BE2C (cell line): ENCODE measurements at regions not wholly inside any gene's neighbourhood (a gene's known extent, or its start where the extent isn't known, plus 50 kb on each side); places are given as distances from the start of the nearest gene placed in this dataset.

Experiments
- DNase-seq: peaks from one replicate; pipeline ENCODE4 v3.0.0-alpha.2; 2020
- H3K27me3 ChIP-seq: fragments of 250-450 bp; sonication (Bioruptor Pico); 2 replicates; pipeline ENCODE4 v1.5.1; 2020; ENCODE audit warnings: mild to moderate bottlenecking
- H3K36me3 ChIP-seq: fragments of 250-450 bp; sonication (Bioruptor Pico); 2 replicates; pipeline ENCODE4 v1.5.1; 2020; ENCODE audit warnings: mild to moderate bottlenecking
- H3K4me1 ChIP-seq: fragments of 250-450 bp; sonication (Bioruptor Pico); 2 replicates; pipeline ENCODE4 v1.5.1; 2020
- H3K4me3 ChIP-seq: 2 replicates; pipeline ENCODE4 v1.5.1; 2011; ENCODE audit warnings: low read depth, low read length
- H3K9me3 ChIP-seq: fragments of 250-450 bp; sonication (Bioruptor Pico); 2 replicates; pipeline ENCODE4 v1.5.1; 2020
- TF ChIP-seq, protein P1 (sequence below): IDR thresholded peaks from 2 replicates; pipeline ENCODE4 v1.5.1; 2012; ENCODE audit warnings: mild to moderate bottlenecking, low read depth, low read length

DNA sequence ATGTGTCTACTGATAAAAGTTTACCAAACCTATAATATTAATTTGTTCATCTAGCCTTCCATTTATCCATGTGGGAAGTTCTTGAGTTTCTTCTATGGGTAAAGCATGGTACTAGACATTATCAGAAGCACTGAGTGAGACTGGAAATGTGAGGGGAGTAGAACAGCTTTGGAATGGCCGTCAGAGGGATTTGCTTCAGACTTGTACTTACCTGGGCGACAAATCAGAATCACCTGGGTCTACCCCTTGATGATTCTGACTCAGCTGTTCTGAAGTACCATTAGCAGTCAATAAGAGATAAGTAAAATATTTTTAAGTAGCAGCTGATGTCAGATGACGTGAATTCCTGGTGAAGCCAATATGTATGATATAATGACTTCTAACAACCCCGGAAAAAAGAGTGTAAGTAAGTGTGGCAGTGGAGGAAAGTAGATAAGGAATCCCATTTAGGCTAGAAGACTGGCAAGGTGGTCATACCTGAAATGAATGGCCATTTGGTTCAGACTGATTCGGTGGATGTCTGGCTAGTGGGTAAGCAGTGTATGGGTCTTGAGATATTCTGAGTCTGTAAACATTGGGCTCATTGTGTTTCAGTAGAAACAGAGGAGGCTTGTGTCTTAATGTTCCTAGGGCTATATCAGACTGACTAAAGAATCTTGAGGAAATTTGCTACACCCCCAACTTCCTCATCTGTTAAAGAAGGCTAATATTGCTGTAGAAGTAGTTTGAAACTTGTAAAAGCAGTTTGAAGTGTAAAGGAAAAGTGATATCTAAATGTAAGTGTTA lies 409.2 kb downstream of the NKX6-1 start:
- Histone ChIP-seq H3K4me3 (no peak overlapping the region), H3K36me3 (no peaks in the 10 kb centered on the region), H3K27me3 (no peaks in the 10 kb centered on the region), H3K9me3 (no peaks in the 10 kb centered on the region; the same call in 1 of the 2 replicates), H3K4me1 (peaks cover 18% of the 10 kb centered on the region; the same call in 1 of the 2 replicates)
- TF ChIP-seq, protein P1, sequence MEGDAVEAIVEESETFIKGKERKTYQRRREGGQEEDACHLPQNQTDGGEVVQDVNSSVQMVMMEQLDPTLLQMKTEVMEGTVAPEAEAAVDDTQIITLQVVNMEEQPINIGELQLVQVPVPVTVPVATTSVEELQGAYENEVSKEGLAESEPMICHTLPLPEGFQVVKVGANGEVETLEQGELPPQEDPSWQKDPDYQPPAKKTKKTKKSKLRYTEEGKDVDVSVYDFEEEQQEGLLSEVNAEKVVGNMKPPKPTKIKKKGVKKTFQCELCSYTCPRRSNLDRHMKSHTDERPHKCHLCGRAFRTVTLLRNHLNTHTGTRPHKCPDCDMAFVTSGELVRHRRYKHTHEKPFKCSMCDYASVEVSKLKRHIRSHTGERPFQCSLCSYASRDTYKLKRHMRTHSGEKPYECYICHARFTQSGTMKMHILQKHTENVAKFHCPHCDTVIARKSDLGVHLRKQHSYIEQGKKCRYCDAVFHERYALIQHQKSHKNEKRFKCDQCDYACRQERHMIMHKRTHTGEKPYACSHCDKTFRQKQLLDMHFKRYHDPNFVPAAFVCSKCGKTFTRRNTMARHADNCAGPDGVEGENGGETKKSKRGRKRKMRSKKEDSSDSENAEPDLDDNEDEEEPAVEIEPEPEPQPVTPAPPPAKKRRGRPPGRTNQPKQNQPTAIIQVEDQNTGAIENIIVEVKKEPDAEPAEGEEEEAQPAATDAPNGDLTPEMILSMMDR, result no peak
- DNase-seq, result no peak

DNA sequence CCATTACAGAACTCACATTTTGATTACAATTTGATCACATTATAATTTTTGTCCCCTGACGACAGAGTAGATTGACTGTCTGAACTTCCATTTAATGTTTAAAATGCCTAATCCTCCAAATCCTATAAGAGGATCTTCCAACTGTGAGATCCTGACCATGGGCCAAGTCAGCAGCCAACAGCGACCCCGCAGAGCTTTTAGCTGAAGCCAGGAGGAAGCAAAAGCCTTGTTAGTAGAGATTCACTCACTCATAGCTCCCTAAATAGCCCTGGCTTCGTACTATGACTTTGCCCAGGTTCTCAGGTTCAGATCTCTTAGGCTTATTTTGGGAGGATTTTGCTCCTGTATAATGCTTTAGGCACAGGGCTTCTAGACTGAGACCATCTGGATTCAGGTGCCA lies 413.1 kb downstream of the NKX6-1 start:
- Histone ChIP-seq H3K4me3 (no peak overlapping the region), H3K36me3 (no peaks in the 10 kb centered on the region), H3K27me3 (no peaks in the 10 kb centered on the region), H3K9me3 (no peaks in the 10 kb centered on the region; the same call in 1 of the 2 replicates), H3K4me1 (peaks cover 18% of the 10 kb centered on the region; the same call in 1 of the 2 replicates)
- no peak for DNase-seq
- TF ChIP-seq, protein P1, result no peak; the same call in 1 of the 2 replicates

DNA sequence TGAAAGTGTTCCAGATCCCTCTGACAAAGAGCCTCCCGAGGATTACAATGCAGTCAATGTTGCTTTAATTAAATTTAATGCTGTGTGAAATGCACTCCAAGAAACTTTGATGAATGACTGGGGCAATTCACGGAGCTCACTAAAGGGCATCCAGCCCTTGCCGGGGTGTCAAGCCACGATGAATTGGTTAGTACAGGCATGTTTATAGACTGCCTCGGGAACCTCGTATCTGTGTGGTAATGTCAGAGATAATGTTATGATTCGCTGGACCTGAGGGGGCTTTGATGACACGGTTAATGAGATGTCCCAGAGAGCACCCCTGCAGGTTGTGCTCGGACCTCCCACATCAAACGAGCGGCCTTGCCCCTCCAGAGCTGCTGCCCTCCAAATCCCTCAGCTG lies 428.8 kb downstream of the NKX6-1 start:
- Histone ChIP-seq H3K9me3 (no peaks in the 10 kb centered on the region), H3K27me3 (no peaks in the 10 kb centered on the region), H3K4me3 (no peak overlapping the region), H3K4me1 (no peaks in the 10 kb centered on the region; the same call in 1 of the 2 replicates), H3K36me3 (no peaks in the 10 kb centered on the region)
- no peak for DNase-seq
- TF ChIP-seq, protein P1, result no peak

DNA sequence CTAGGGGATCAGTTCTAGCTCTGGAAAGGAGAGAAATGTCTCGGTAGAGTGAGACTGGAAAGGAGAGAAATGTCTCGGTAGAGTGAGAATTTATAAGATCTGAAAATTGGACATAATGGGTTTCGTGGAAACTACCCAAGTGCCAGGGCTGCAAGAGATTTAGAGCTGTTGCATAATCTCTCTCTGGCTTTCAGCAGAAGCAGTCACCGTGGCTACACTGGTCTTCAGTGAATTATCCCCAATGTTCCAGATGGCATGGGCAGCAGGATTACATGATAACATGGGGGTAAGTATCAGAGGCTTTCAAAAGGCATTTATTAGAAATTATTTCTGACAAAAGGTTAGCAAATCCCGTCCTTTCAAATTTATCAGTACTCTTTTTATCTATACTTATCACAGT lies 435.5 kb downstream of the NKX6-1 start:
- Histone ChIP-seq H3K4me3 (no peak overlapping the region), H3K27me3 (no peaks in the 10 kb centered on the region), H3K36me3 (no peaks in the 10 kb centered on the region), H3K4me1 (peaks cover 3% of the 10 kb centered on the region; the same call in 1 of the 2 replicates), H3K9me3 (no peaks in the 10 kb centered on the region)
- peak; percentile 19 for DNase-seq
- TF ChIP-seq, protein P1, result no peak

DNA sequence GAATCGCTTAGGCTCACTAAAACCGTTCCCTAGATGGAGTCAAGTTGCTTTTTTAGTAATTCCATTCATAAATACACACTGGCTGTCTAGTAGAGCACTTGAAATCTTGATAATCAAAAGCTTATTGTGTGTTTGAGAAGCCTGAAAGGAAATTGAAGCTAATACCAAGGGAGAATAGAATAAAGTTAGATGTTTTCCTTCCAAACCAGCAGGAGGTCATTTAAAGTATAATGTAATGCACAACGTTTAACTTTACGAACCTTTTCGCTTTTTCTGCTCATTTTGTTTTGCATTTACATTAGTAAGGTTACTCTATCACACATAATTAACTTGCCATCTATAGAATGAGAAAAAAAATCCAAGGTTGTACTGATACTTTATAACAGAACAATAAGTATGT lies 440.9 kb downstream of the NKX6-1 start:
- H3K27me3 ChIP-seq, result no peaks in the 10 kb centered on the region
- no peaks in the 10 kb centered on the region for H3K9me3 ChIP-seq
- no peaks in the 10 kb centered on the region for H3K36me3 ChIP-seq
- no peak overlapping the region for H3K4me3 ChIP-seq
- TF ChIP-seq, protein P1, result no peak
- H3K4me1 ChIP-seq, result no peaks in the 10 kb centered on the region; the same call in 1 of the 2 replicates
- no peak for DNase-seq

DNA sequence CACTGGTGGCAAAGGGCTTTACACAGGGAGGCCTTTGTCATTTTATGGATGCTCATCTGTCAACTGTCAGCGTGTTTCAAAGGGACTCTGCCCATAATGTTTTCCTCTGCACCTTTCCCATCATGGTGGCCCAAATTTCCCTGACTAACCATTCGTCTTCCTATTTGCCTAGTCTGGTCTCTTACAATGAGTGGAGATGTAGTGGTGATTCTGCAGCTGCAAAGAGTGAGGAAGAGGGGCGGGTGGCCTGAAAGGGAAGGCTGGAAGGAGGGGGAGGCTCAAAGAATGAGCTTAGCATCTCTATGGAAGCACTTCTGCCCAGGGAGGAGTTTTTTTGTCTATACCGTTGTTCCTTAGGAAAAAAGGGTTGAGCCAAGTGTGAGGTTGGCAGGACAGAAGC lies 447.5 kb downstream of the NKX6-1 start:
- TF ChIP-seq, protein P1, result no peak
- H3K36me3 ChIP-seq, result no peaks in the 10 kb centered on the region
- DNase-seq, result no peak
- H3K4me3 ChIP-seq, result no peak overlapping the region
- H3K4me1 ChIP-seq, result no peaks in the 10 kb centered on the region
- H3K9me3 ChIP-seq, result no peaks in the 10 kb centered on the region
- no peaks in the 10 kb centered on the region for H3K27me3 ChIP-seq
